VCaP (cell line): ENCODE measurements at regions not wholly inside any gene's neighbourhood (a gene's known extent, or its start where the extent isn't known, plus 50 kb on each side); places are given as distances from the start of the nearest gene placed in this dataset.

Experiments
- H3K27ac ChIP-seq: fragments of 450-650 bp; 2 replicates; pipeline ENCODE4 v1.5.1; 2017
- CTCF ChIP-seq: fragments of 450-650 bp; conservative IDR thresholded peaks from 2 replicates; pipeline ENCODE4 v1.5.1; 2017; ENCODE audit warnings: mild to moderate bottlenecking, moderate library complexity

- TF ChIP-seq CTCF: no peak
- H3K27ac ChIP-seq: no peak overlapping the region
Observed at GRCh38 chr11:134923441-134923840, 511.4 kb upstream of the B3GAT1 start.

- H3K27ac ChIP-seq: no peak overlapping the region
- no peak for TF ChIP-seq CTCF
Observed at GRCh38 chr11:134921938-134922337, 509.9 kb upstream of the B3GAT1 start.

GRCh38 chr11:134920851-134921608, 509.0 kb upstream of the B3GAT1 start:
- TF ChIP-seq CTCF: no peak
- no peak overlapping the region for H3K27ac ChIP-seq

DNA sequence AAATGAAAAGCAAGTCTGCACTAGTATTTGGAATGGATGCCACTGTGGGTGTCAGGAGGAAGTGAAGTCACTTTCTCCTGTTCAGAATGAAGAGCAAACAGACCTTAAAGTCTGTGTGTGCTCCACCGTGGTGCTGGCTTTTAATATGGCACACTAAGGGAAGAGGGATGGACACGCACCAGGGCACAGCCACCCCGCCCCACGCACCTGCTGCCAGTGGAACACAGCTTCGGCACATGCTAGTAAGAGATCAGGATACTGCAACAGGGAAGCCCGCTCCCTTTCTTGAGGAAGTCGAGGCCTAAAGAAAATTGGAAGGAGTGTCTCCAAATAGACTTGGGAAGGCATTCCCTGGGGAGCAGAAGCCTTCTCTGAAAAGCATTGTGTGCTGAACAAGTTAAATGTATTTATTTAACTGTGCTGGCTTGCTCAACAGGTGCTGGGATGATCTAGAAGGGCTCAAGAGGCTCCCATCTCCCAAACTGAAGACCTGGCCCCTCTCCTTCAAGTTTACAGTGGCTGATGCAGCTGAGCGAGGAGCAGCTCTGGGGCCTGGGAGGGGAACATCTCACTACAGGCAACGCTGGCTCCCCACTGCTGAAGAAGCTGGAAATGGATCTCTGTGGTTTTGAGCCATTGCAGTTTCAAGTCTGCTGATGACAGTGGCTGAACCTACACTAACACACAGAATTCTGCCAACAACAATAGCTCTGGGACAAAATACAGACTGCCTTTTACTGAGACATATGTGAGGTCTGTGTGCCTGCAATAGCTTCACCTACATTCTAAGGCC, 504.6 kb upstream of the B3GAT1 start:
- TF ChIP-seq CTCF: no peak
- peak overlapping the region; percentile 52 for H3K27ac ChIP-seq

DNA sequence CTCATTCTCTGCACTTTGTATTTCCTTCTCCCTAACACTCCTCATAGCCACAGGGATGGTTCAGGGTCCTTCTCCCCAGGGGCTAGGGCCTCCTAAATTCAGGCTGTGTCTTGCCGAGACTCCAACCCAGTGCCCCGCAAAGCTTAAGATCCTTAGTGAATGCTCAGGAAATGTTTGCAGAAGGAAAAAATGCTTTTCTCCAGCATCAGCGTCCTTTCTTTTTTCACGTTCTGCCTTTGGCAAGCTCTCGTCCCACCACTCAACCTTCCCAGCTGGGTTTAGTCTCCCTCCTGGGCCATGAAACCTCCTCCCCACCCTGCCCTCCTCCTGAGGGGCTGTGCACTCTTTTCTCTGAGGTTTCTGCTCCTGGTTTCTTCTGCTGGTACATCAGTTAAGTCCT, 503.8 kb upstream of the B3GAT1 start:
- no peak for TF ChIP-seq CTCF
- peak overlapping the region; percentile 52 for H3K27ac ChIP-seq

- no peak for TF ChIP-seq CTCF
- H3K27ac ChIP-seq: no peak overlapping the region
Observed at GRCh38 chr11:134915212-134915611, 503.2 kb upstream of the B3GAT1 start.

- H3K27ac ChIP-seq: no peak overlapping the region
- no peak for TF ChIP-seq CTCF
Observed at GRCh38 chr11:134913999-134914590, 502.1 kb upstream of the B3GAT1 start.
